NCI-H69 (cell line): ENCODE measurements at regions not wholly inside any gene's neighbourhood (a gene's known extent, or its start where the extent isn't known, plus 50 kb on each side); places are given as distances from the start of the nearest gene placed in this dataset.

Experiments
- DNase-seq: peaks from one replicate; lab custom pipeline; 2025; lab: John Stamatoyannopoulos, UW

- peak; percentile 79 for DNase-seq
These were observed 99.0 kb upstream of the WLS start for GRCh38 chr1:68331117-68331865.

- no peak for DNase-seq
These were observed 98.1 kb upstream of the WLS start for GRCh38 chr1:68330391-68330790.

GRCh38 chr1:68329096-68329835 is 96.9 kb upstream of the WLS start:
- DNase-seq = no peak

GRCh38 chr1:68328490-68328889 is 96.2 kb upstream of the WLS start:
- DNase-seq = no peak

- no peak for DNase-seq
These were observed 95.1 kb upstream of the WLS start for GRCh38 chr1:68327414-68327813.

- DNase-seq = no peak
These were observed 94.2 kb upstream of the WLS start for GRCh38 chr1:68326481-68326880.

GRCh38 chr1:68324316-68324715 is 92.0 kb upstream of the WLS start:
- no peak for DNase-seq

- no peak for DNase-seq
These were observed 90.7 kb upstream of the WLS start for GRCh38 chr1:68322837-68323687.

GRCh38 chr1:68322096-68322495 is 89.8 kb upstream of the WLS start:
- no peak for DNase-seq

GRCh38 chr1:68321084-68321685 is 88.9 kb upstream of the WLS start:
- peak; percentile 49 for DNase-seq

GRCh38 chr1:68320349-68320748 is 88.0 kb upstream of the WLS start:
- peak; percentile 57 for DNase-seq

- peak; percentile 41 for DNase-seq
These were observed 87.6 kb upstream of the WLS start for GRCh38 chr1:68319907-68320306.

GRCh38 chr1:68317543-68317942 is 85.2 kb upstream of the WLS start:
- DNase-seq = no peak

- DNase-seq = no peak
These were observed 81.9 kb upstream of the WLS start for GRCh38 chr1:68314151-68314780.

- peak; percentile 43 for DNase-seq
These were observed 81.4 kb upstream of the WLS start for GRCh38 chr1:68313735-68314134.

- DNase-seq = no peak
These were observed 75.7 kb upstream of the WLS start for GRCh38 chr1:68308034-68308433.

GRCh38 chr1:68307378-68307787 is 75.1 kb upstream of the WLS start:
- no peak for DNase-seq

GRCh38 chr1:68301471-68302001 is 69.2 kb upstream of the WLS start:
- DNase-seq = peak; percentile 61

GRCh38 chr1:68294367-68295066 is 62.2 kb upstream of the WLS start:
- no peak for DNase-seq

- no peak for DNase-seq
These were observed 61.5 kb upstream of the WLS start for GRCh38 chr1:68293609-68294366.
